Prostate gland (tissue), 2 donors: ENCODE measurements at regions not wholly inside any gene's neighbourhood (a gene's known extent, or its start where the extent isn't known, plus 50 kb on each side); places are given as distances from the start of the nearest gene placed in this dataset.

ENCODE experiments used
- POLR2AphosphoS5 ChIP-seq: sonication (generic); formaldehyde crosslinking; IDR thresholded peaks from one replicate; pipeline ENCODE4 v1.6.1; 2017; ENCODE audit warnings: antibody characterized with exemption
- TF ChIP-seq, protein P1 (sequence below), 4 experiments: fragments of 200-600 bp in 2 of 4; fragments of 450-650 bp in 2 of 4; sonication (generic) in 2 of 4; IDR thresholded peaks; 1 replicate in 3 of 4; 2 replicates in 1 of 4; pipeline ENCODE4 v1.5.1; 2016 to 2019; ENCODE audit warnings: antibody characterized with exemption in 4 of 4, mild to moderate bottlenecking in 2 of 4, moderate library complexity in 2 of 4

DNA sequence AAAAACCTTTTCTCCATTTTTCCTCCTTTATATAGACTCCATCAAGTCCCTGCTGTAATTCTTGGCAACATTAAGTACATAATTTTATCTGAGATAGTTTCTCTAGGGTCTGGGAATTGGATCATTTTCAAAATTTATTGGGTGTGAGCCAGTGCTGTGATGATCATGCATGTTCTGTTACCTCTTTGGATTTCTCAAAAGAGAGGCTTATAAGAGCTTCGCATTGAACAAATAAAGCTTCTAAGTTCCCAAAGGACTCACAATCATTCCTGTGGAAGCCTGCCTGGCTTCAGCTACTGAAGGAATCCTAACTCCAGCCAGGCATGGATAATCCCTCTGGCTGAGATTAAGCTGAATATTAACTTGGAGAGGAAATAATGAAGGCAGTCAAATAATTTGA lies 208.5 kb downstream of the RAB38 start:
- TF ChIP-seq, protein P1, sequence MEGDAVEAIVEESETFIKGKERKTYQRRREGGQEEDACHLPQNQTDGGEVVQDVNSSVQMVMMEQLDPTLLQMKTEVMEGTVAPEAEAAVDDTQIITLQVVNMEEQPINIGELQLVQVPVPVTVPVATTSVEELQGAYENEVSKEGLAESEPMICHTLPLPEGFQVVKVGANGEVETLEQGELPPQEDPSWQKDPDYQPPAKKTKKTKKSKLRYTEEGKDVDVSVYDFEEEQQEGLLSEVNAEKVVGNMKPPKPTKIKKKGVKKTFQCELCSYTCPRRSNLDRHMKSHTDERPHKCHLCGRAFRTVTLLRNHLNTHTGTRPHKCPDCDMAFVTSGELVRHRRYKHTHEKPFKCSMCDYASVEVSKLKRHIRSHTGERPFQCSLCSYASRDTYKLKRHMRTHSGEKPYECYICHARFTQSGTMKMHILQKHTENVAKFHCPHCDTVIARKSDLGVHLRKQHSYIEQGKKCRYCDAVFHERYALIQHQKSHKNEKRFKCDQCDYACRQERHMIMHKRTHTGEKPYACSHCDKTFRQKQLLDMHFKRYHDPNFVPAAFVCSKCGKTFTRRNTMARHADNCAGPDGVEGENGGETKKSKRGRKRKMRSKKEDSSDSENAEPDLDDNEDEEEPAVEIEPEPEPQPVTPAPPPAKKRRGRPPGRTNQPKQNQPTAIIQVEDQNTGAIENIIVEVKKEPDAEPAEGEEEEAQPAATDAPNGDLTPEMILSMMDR (IDR thresholded peaks at IDR 0.05), result no peak
- TF ChIP-seq POLR2AphosphoS5, result no peak
